Stomach smooth muscle (tissue), 2 donors: ENCODE measurements at regions not wholly inside any gene's neighbourhood (a gene's known extent, or its start where the extent isn't known, plus 50 kb on each side); places are given as distances from the start of the nearest gene placed in this dataset.

ENCODE experiments used
- H3K27ac ChIP-seq: one replicate; pipeline ENCODE4 v1.7.0; 2013; ENCODE audit warnings: mild to moderate bottlenecking, low read length, inconsistent platforms
- H3K27me3 ChIP-seq, 2 donors: one replicate each; pipeline ENCODE4 v1.7.0; 2013; ENCODE audit warnings: low read length in 2 of 2; ENCODE audit not compliant: insufficient read depth in 2 of 2, control insufficient read depth in 1 of 2
- H3K36me3 ChIP-seq, 2 donors: one replicate each; pipeline ENCODE4 v1.7.0; 2013; ENCODE audit warnings: low read length in 2 of 2; ENCODE audit not compliant: control insufficient read depth in 2 of 2, insufficient read depth in 2 of 2
- H3K4me1 ChIP-seq: one replicate; pipeline ENCODE4 v1.7.0; 2013; ENCODE audit warnings: low read length; ENCODE audit not compliant: control insufficient read depth, insufficient read depth
- H3K4me3 ChIP-seq, 2 donors: one replicate each; pipeline ENCODE4 v1.7.0; 2013; ENCODE audit warnings: low read length in 2 of 2
- H3K9ac ChIP-seq, 2 donors: one replicate each; pipeline ENCODE4 v1.7.0; 2013; ENCODE audit warnings: low read length in 2 of 2, mild to moderate bottlenecking in 1 of 2
- H3K9me3 ChIP-seq, 2 donors: one replicate each; pipeline ENCODE4 v1.7.0; 2013; ENCODE audit warnings: low read length in 2 of 2; ENCODE audit not compliant: control insufficient read depth in 2 of 2
- donor health status: healthy.
- donor health status: Pancreatic carcinoma.

- Histone ChIP-seq H3K27ac (no peak overlapping the region), H3K9me3 (no peaks in the 10 kb centered on the region), H3K27me3 (no peaks in the 10 kb centered on the region), H3K4me3 (no peak overlapping the region), H3K36me3 (no peaks in the 10 kb centered on the region), H3K9ac (no peak overlapping the region), H3K4me1 (no peaks in the 10 kb centered on the region)
These were observed 72.4 kb upstream of the RAP2B start for GRCh38 chr3:153089620-153090019.

- no peaks in the 10 kb centered on the region for H3K36me3 ChIP-seq
- H3K4me1 ChIP-seq, result no peaks in the 10 kb centered on the region
- H3K4me3 ChIP-seq, result no peak overlapping the region
- no peak overlapping the region for H3K27ac ChIP-seq
- no peaks in the 10 kb centered on the region for H3K9me3 ChIP-seq
- no peaks in the 10 kb centered on the region for H3K27me3 ChIP-seq
- no peak overlapping the region for H3K9ac ChIP-seq
These were observed 71.1 kb upstream of the RAP2B start for GRCh38 chr3:153090973-153091372.

GRCh38 chr3:153093629-153094028 is 68.4 kb upstream of the RAP2B start:
- Histone ChIP-seq H3K36me3 (no peaks in the 10 kb centered on the region), H3K9me3 (no peaks in the 10 kb centered on the region), H3K27me3 (no peaks in the 10 kb centered on the region), H3K9ac (no peak overlapping the region), H3K27ac (no peak overlapping the region), H3K4me3 (no peak overlapping the region), H3K4me1 (no peaks in the 10 kb centered on the region)

GRCh38 chr3:153094386-153094785 is 67.6 kb upstream of the RAP2B start:
- Histone ChIP-seq H3K27ac (no peak overlapping the region), H3K4me1 (no peaks in the 10 kb centered on the region), H3K9ac (no peak overlapping the region), H3K36me3 (no peaks in the 10 kb centered on the region), H3K27me3 (no peaks in the 10 kb centered on the region), H3K4me3 (no peak overlapping the region), H3K9me3 (no peaks in the 10 kb centered on the region)

- no peak overlapping the region for H3K27ac ChIP-seq
- H3K27me3 ChIP-seq, result no peaks in the 10 kb centered on the region
- H3K4me3 ChIP-seq, result no peak overlapping the region
- H3K36me3 ChIP-seq, result no peaks in the 10 kb centered on the region
- no peak overlapping the region for H3K9ac ChIP-seq
- H3K4me1 ChIP-seq, result no peaks in the 10 kb centered on the region
- H3K9me3 ChIP-seq, result no peaks in the 10 kb centered on the region
These were observed 66.6 kb upstream of the RAP2B start for GRCh38 chr3:153095441-153095840.

GRCh38 chr3:153096731-153097131 is 65.3 kb upstream of the RAP2B start:
- Histone ChIP-seq H3K4me1 (no peaks in the 10 kb centered on the region), H3K27ac (no peak overlapping the region), H3K4me3 (no peak overlapping the region), H3K9ac (no peak overlapping the region), H3K36me3 (no peaks in the 10 kb centered on the region), H3K9me3 (no peaks in the 10 kb centered on the region), H3K27me3 (no peaks in the 10 kb centered on the region)

GRCh38 chr3:153097213-153097612 is 64.8 kb upstream of the RAP2B start:
- no peak overlapping the region for H3K27ac ChIP-seq
- H3K27me3 ChIP-seq, result no peaks in the 10 kb centered on the region

GRCh38 chr3:153099131-153099530 is 62.9 kb upstream of the RAP2B start:
- H3K27me3 ChIP-seq, result no peaks in the 10 kb centered on the region
- H3K9ac ChIP-seq, result no peak overlapping the region
- H3K36me3 ChIP-seq, result no peaks in the 10 kb centered on the region
- no peaks in the 10 kb centered on the region for H3K9me3 ChIP-seq
- no peaks in the 10 kb centered on the region for H3K4me1 ChIP-seq
- H3K27ac ChIP-seq, result no peak overlapping the region
- H3K4me3 ChIP-seq, result no peak overlapping the region

More at GRCh38 chr3:153097213-153097612, 64.8 kb upstream of the RAP2B start:
- Histone ChIP-seq H3K9me3 (no peaks in the 10 kb centered on the region), H3K4me3 (no peak overlapping the region), H3K4me1 (no peaks in the 10 kb centered on the region), H3K9ac (no peak overlapping the region), H3K36me3 (no peaks in the 10 kb centered on the region)

- no peaks in the 10 kb centered on the region for H3K4me1 ChIP-seq
- H3K4me3 ChIP-seq, result no peak overlapping the region
- no peaks in the 10 kb centered on the region for H3K27me3 ChIP-seq
- H3K9me3 ChIP-seq, result no peaks in the 10 kb centered on the region
- no peaks in the 10 kb centered on the region for H3K36me3 ChIP-seq
- no peak overlapping the region for H3K27ac ChIP-seq
- H3K9ac ChIP-seq, result no peak overlapping the region
These were observed 58.5 kb upstream of the RAP2B start for GRCh38 chr3:153103406-153103945.

GRCh38 chr3:153110041-153110440 is 52.0 kb upstream of the RAP2B start:
- Histone ChIP-seq H3K9me3 (no peaks in the 10 kb centered on the region), H3K4me1 (no peaks in the 10 kb centered on the region), H3K4me3 (no peak overlapping the region), H3K27ac (no peak overlapping the region), H3K9ac (no peak overlapping the region), H3K36me3 (no peaks in the 10 kb centered on the region), H3K27me3 (no peaks in the 10 kb centered on the region)

GRCh38 chr3:153111016-153111415 is 51.0 kb upstream of the RAP2B start:
- no peak overlapping the region for H3K4me3 ChIP-seq

More at GRCh38 chr3:153111016-153111415, 51.0 kb upstream of the RAP2B start:
- Histone ChIP-seq H3K27me3 (no peaks in the 10 kb centered on the region), H3K9ac (no peak overlapping the region), H3K9me3 (no peaks in the 10 kb centered on the region), H3K4me1 (no peaks in the 10 kb centered on the region), H3K36me3 (no peaks in the 10 kb centered on the region), H3K27ac (no peak overlapping the region)
